ENCODE measurements at regions not wholly inside any gene's neighbourhood (a gene's known extent, or its start where the extent isn't known, plus 50 kb on each side); places are given as distances from the start of the nearest gene placed in this dataset.
"Not testable (repeated sequence)": the region's sequence is repeated elsewhere in the genome, so short reads cannot be mapped to it uniquely, and the experiment has no call there.

DNA sequence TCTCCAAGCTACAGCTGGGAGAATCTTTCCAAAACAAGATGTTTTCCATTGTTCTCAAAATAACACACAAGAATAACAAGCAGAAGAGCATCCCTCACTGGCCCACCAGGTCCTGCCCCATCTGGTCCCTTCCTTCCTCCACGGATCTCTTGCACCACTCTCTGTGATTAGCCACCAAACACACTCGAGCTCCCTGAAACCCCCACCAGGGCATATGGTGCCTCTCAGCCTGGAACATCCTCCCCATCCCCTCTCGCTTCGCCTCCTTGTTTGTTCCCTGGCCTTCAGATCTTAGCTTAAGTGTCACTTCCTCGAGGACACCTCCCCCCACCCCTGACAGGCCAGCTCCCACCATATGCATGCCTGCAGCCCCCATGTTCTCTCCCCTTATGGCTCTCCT, 496.6 kb upstream of the PROK2 start:
- no peak for DNase-seq (ENCODE audit: low read depth, low spot score)

GRCh38 chr3:72280876-72281275, 495.9 kb upstream of the PROK2 start:
- no peak for DNase-seq (ENCODE audit: low read depth, low spot score)

- no peak for DNase-seq (ENCODE audit: low read depth, low spot score)
Observed at GRCh38 chr3:72279631-72280041, 494.7 kb upstream of the PROK2 start.

DNA sequence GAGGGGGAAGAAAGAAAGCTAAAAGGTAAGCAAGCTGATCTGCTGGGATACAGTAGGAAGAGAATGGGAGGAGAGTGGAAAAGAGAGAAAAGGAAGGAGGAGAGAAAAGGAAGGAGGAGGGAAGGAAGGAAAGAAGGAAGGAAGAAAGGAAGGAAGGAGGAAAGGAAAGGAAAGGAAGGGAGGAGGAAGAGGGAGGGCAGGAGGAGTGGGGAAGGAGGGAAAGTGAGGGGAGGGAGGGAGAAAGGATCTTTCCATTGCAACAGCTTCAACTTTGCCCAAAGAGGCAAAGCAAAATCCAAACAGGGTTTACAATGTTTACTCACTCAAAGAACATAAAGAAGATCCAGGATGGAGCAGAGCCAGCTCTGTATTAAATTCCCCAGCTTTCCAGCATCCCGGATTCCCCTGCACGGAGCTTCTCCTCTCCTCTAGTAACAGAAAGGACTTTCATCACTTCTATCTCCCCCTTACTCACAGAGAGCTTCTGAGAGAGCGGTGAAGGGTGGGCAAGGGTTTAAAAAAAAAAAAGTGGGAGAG, 494.2 kb upstream of the PROK2 start:
- DNase-seq (ENCODE audit: low read depth, low spot score), result no peak

GRCh38 chr3:72278349-72279067, 493.6 kb upstream of the PROK2 start:
- no peak for DNase-seq (ENCODE audit: low read depth, low spot score)

DNA sequence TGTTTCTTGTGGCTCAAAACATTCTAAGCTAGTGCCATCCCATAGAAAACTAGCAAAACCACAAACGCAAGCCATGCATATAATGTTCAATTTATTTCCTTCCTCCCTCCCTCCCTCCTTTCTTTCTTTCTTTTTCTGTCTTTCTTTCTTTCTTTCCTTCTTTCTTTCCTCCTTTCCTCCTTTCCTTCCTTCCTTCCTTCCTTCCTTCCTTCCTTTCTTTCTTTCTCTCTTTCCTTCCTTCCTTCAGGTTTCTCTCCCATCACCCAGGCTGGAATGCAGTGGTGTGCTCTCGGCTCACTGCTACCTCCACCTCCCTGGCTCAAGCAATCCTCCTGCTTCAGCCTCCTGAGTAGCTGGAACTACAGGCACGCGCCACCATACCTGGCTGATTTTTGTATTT, 492.8 kb upstream of the PROK2 start:
- no peak for DNase-seq (ENCODE audit: low read depth, low spot score)

DNA sequence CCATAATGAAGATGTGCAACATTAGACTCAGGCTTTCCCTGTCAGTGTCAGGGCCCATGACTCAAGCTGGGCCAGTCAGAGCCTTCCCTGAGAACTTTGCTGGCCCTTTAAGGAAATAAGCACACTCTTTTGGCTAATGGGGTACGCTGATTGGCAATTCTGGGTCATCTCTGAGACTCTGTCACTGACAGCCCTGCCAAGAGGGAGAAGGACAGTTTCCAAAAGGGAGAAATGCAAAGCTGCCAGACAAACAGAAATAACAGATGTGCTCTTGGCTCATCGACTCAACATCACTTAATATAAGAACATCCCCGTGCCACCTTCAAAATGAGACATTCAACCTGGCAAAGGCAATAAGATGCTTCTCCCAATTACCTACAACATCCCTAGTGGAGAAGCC, 491.9 kb upstream of the PROK2 start:
- no peak for DNase-seq (ENCODE audit: low read depth, low spot score)

- no peak for DNase-seq (ENCODE audit: low read depth, low spot score)
Observed at GRCh38 chr3:72275331-72275751, 490.4 kb upstream of the PROK2 start.

- DNase-seq (ENCODE audit: low read depth, low spot score), result no peak
Observed at GRCh38 chr3:72274493-72275330, 489.8 kb upstream of the PROK2 start.

GRCh38 chr3:72273615-72274014, 488.7 kb upstream of the PROK2 start:
- DNase-seq (ENCODE audit: low read depth, low spot score), result no peak

GRCh38 chr3:72272356-72272755, 487.4 kb upstream of the PROK2 start:
- DNase-seq (ENCODE audit: low read depth, low spot score), result no peak

GRCh38 chr3:72271923-72272322, 487.0 kb upstream of the PROK2 start:
- no peak for DNase-seq (ENCODE audit: low read depth, low spot score)

DNA sequence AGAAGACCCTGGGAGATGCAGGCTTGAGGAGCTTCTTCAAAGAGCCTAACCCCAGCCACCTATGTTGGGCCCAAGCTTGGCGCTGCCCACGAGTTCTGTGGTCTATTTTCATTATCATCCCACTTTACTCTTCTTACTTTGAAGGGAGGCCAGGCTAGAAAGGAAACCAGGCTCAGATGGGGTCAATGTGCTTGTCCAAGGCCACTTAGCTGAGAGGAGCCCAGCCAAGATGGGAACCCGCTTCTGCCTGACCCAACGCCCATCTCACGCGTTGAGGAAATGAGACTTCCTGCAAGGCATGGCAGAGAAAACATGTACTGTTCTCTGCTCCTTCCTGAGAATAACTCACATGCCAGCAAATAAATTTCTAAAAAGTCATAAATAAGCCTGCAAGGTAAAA, 486.3 kb upstream of the PROK2 start:
- DNase-seq (ENCODE audit: low read depth, low spot score), result no peak

DNA sequence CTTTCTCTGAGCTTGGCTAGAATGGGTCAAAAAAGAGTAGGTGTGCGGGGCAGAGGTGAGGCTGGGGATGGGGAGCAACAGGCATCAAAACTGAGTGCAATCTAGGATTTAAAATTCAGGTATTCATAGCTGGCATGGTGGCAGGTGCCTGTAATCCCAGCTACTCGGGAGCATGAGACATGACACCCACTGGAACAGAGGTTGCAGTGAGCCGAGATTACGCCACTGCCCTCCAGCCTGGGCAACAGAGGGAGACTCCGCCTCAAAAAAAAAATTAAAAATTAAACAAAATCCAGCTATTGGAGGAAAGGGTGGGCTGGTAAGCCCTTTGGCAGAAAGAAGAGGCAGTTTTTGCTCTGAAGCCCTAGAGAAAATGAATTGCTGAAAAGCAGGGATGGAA, 485.8 kb upstream of the PROK2 start:
- no peak for DNase-seq (ENCODE audit: low read depth, low spot score)

DNA sequence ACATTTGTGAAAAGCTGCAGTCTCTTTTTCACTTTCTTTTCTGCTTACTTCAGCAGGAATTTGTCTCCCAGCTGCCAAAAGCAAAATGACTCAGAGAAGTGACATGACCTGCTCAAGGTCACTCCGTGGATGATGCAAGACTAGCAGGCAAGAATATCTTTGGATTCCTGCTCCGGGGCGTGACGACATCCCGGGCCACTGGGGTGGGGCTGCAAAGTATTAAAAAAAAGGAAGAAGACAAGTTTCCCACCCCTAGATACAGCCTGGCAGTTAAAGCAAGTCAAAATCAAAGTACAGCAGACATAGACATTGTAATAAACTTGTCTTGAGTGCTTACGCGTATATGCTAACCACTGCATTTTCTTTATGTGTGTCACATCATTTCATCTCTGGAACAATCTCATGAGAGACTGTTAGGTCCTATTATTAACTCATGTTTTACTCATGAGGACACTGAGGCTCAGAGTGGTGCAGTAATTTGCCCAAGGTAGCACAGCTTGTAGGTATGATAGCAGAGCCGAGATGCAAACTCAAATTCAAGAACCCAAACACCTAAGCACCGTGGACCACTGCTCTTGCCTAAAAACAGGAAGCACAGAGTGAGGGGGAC, 485.2 kb upstream of the PROK2 start:
- DNase-seq (ENCODE audit: low read depth, low spot score), result no peak

GRCh38 chr3:72269475-72269874, 484.5 kb upstream of the PROK2 start:
- DNase-seq (ENCODE audit: low read depth, low spot score), result no peak

DNA sequence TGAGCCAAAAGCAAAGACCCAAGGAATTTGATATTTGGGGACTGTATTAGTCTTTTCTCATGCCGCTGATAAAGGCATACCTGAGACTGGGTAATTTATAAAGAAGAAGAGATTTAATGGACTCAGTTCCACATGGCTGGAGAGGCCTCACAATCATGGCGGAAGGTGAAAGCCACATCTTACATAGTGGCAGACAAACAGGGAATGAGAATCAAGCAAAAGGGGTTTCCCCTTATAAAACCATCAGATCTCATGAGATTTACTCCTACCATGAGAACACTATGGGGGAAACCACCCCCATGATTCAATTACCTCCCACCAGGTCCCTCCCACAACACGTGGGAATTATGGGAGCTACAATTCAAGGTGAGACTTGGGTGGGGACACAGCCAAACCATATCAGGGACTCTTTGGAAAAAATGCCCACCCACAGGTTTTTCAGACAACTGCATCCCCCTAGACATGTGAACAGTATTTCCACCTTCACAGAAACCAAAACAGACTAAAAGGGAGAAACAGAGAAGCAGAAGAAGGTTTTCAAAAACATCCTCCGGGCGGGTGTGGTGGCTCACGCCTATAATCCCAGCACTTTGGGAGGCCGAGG, 482.1 kb upstream of the PROK2 start:
- DNase-seq (ENCODE audit: low read depth, low spot score), result not testable (repeated sequence)

GRCh38 chr3:72266016-72266370, 481.0 kb upstream of the PROK2 start:
- DNase-seq (ENCODE audit: low read depth, low spot score), result no peak

GRCh38 chr3:72265256-72266015, 480.5 kb upstream of the PROK2 start:
- DNase-seq (ENCODE audit: low read depth, low spot score), result no peak

- no peak for DNase-seq (ENCODE audit: low read depth, low spot score)
Observed at GRCh38 chr3:72263223-72263990, 478.5 kb upstream of the PROK2 start.

GRCh38 chr3:72262736-72263135, 477.8 kb upstream of the PROK2 start:
- no peak for DNase-seq (ENCODE audit: low read depth, low spot score)

All from activated CD4-positive, CD25-positive, alpha-beta regulatory T cell treated with anti-CD3 and anti-CD28 coated beads, Interleukin-2, amount 50 U/mL, for 16 hours (primary cell).